Mesothelial cell of epicardium (in vitro differentiated cells): ENCODE measurements at regions not wholly inside any gene's neighbourhood (a gene's known extent, or its start where the extent isn't known, plus 50 kb on each side); places are given as distances from the start of the nearest gene placed in this dataset.

ENCODE experiments used
- DNase-seq, 2 experiments: peaks; one replicate each; pipeline ENCODE4 v3.0.0; 2021; ENCODE audit warnings: low spot score in 2 of 2; ENCODE audit not compliant: unreplicated experiment in 2 of 2
- H3K27ac Mint-ChIP-seq: 2 replicates; pipeline ENCODE4 v1.8.0; 2021; ENCODE audit warnings: mixed read lengths
- H3K27me3 Mint-ChIP-seq: 2 replicates; pipeline ENCODE4 v1.8.0; 2021; ENCODE audit warnings: low read depth, mixed read lengths
- H3K36me3 Mint-ChIP-seq: 2 replicates; pipeline ENCODE4 v1.8.0; 2021; ENCODE audit warnings: mixed read lengths
- H3K4me1 Mint-ChIP-seq: 2 replicates; pipeline ENCODE4 v1.8.0; 2021; ENCODE audit warnings: mixed read lengths
- H3K4me3 Mint-ChIP-seq: 2 replicates; pipeline ENCODE4 v1.8.0; 2021; ENCODE audit warnings: mild to moderate bottlenecking, moderate library complexity, mixed read lengths
- H3K9me3 Mint-ChIP-seq: 2 replicates; pipeline ENCODE4 v1.8.0; 2021; ENCODE audit warnings: mixed read lengths
- CTCF ChIP-seq: fragments of 200-600 bp; sonication (generic); IDR thresholded peaks from one replicate; pipeline ENCODE4 v1.5.0; 2021; ENCODE audit warnings: antibody characterized with exemption; ENCODE audit not compliant: unreplicated experiment

- Mint-ChIP-seq H3K36me3 (no peaks in the 10 kb centered on the region), H3K4me3 (no peak overlapping the region), H3K27me3 (no peaks in the 10 kb centered on the region), H3K4me1 (no peaks in the 10 kb centered on the region), H3K9me3 (no peaks in the 10 kb centered on the region), H3K27ac (no peak overlapping the region)
- no peak for DNase-seq
- TF ChIP-seq CTCF: no peak
These were observed 1430.9 kb upstream of the MIR17HG start for GRCh38 chr13:89916551-89916950.

- TF ChIP-seq CTCF: no peak
- no peak for DNase-seq
- Mint-ChIP-seq H3K9me3 (no peaks in the 10 kb centered on the region), H3K4me3 (no peak overlapping the region), H3K27ac (no peak overlapping the region), H3K36me3 (no peaks in the 10 kb centered on the region), H3K4me1 (peaks cover 4% of the 10 kb centered on the region), H3K27me3 (no peaks in the 10 kb centered on the region)
These were observed 1427.0 kb upstream of the MIR17HG start for GRCh38 chr13:89920461-89920860.

- Mint-ChIP-seq H3K36me3 (no peaks in the 10 kb centered on the region), H3K4me1 (peaks cover 4% of the 10 kb centered on the region), H3K27ac (no peak overlapping the region), H3K9me3 (no peaks in the 10 kb centered on the region), H3K27me3 (no peaks in the 10 kb centered on the region), H3K4me3 (no peak overlapping the region)
- no peak for TF ChIP-seq CTCF
- DNase-seq: no peak
These were observed 1424.4 kb upstream of the MIR17HG start for GRCh38 chr13:89923052-89923451.

- no peak for TF ChIP-seq CTCF
- Mint-ChIP-seq H3K36me3 (no peaks in the 10 kb centered on the region), H3K9me3 (no peaks in the 10 kb centered on the region), H3K27ac (no peak overlapping the region), H3K4me1 (peaks cover 4% of the 10 kb centered on the region), H3K4me3 (no peak overlapping the region), H3K27me3 (no peaks in the 10 kb centered on the region)
- DNase-seq: no peak
These were observed 1423.8 kb upstream of the MIR17HG start for GRCh38 chr13:89923736-89924135.

GRCh38 chr13:89925107-89925506 lies 1422.4 kb upstream of the MIR17HG start:
- Mint-ChIP-seq H3K36me3 (no peaks in the 10 kb centered on the region), H3K27ac (no peak overlapping the region), H3K9me3 (no peaks in the 10 kb centered on the region), H3K4me1 (peaks cover 5% of the 10 kb centered on the region), H3K4me3 (no peak overlapping the region), H3K27me3 (no peaks in the 10 kb centered on the region)
- TF ChIP-seq CTCF: no peak
- DNase-seq: no peak

GRCh38 chr13:89930861-89931260 lies 1416.6 kb upstream of the MIR17HG start:
- no peak for TF ChIP-seq CTCF
- peaks cover 11% of the 10 kb centered on the region for H3K4me1 Mint-ChIP-seq
- peaks cover 8% of the 10 kb centered on the region for H3K9me3 Mint-ChIP-seq
- H3K36me3 Mint-ChIP-seq: no peaks in the 10 kb centered on the region
- H3K27ac Mint-ChIP-seq: no peak overlapping the region
- no peak for DNase-seq
- H3K27me3 Mint-ChIP-seq: no peaks in the 10 kb centered on the region
- no peak overlapping the region for H3K4me3 Mint-ChIP-seq
